Left renal pelvis (tissue), 4 donors: ENCODE measurements at regions not wholly inside any gene's neighbourhood (a gene's known extent, or its start where the extent isn't known, plus 50 kb on each side); places are given as distances from the start of the nearest gene placed in this dataset.
"Not testable (repeated sequence)": the region's sequence is repeated elsewhere in the genome, so short reads cannot be mapped to it uniquely, and the experiment has no call there.

Experiments used
- DNase-seq, 4 donors: peaks; one replicate each; pipeline ENCODE4 v3.0.0-alpha.2; 2013; ENCODE audit warnings: low read depth in 4 of 4, low spot score in 3 of 4

DNA sequence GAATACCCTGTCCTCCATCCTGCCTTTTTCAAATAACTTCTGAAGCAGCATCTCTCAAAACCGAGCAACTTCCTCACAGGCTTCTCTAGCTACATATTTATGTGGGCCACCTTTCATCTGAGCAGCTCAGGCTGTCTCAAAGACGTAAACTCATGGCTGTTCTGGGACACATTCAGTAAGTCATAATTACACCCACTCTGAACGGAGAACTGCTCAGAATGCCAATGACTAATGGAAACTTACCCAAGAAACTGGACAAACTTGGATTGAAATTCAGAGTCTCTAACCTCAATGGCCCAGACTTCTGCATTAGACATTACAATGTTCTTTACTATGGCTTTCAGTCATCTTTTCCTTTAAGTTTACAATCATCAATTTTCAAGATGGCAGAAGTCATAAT is 145.2 kb downstream of the RAD51AP2 start:
- DNase-seq: no peak

DNA sequence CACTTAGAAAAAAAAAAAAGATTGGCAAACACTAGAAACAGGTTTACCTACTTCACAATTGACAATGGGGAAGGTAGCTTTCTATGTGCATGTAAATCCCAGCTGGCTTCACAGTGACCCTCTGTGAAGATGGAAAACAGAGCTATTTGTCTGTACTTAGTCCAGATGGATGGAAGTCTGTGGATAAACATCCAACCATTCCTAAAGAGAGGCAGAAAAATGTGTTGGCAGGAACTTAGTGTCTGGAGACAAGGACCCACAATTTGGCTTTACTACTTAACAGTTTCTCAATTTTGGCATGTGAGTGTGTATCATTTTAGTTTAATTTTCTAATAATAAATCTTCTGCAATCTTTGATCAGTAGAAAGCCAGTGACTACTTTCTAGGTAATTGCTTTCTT is 154.4 kb downstream of the RAD51AP2 start:
- no peak for DNase-seq

DNA sequence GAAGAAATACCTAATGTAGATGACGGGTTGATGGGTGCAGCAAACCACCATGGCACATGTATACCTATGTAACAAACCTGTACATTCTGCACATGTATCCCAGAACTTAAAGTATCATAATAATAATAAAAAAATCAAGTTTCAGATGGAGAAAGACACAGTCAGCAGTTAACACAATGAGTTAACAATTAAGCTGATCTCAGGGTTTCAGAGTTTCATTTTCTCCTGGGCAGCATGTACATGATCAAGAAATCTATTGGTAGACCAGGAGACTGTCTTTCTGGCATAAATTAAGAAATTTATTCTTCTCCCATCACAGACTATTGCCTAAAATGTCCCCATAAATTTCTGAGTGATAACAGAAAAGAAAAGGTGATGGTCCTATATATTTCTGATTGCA is 155.3 kb downstream of the RAD51AP2 start:
- no peak for DNase-seq

DNA sequence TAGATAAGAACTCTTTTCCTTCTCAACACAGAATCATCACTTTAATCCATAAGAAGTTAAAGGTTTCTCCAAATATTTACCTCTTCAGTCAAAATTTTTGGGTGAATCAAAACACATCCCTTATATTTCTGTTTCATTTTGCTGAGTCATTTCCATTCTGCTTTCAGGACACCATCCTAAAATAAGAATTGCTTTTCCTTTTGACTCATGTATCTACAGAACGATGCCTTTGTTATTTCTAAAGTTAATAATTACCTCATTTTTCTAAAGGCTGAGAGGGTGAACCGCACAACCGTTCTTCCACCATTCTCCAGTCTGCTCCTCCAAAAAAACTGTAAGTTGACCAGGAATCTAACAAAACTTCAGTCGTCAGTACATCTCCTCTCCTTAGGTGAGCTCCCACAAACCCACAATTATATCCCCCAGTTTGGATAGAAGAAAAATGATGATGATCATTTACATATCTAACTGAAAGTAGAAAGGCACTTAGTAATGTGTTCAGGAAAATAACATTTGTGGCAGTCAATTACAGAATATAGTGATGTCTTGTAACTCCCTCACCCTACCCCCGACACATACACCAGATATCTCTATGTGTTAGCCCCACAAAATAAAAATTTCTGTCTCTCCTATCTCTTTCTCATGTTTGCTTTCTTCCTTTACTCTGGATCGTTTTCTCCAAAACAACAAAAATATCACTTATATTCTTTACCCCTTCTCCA is 162.5 kb downstream of the RAD51AP2 start:
- no peak for DNase-seq

DNA sequence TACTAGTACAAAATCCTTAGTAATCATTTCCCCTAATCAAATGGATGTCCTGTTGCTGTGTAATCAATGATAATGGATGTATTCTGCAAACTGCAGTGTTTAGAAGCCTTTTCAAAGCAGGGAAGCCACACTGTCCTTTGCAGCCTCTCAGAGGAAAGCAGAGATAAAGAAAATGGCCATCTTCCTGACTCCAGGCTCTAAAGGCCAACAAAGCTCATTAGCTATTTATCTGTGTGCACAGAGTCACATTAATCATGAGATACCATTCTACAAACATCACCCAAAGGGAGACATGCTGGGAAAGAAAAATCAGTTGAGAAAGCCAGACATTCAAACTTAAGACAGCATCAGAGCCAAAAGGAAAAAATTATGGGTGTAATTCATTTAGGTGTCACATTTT is 165.0 kb downstream of the RAD51AP2 start:
- DNase-seq: no peak

DNA sequence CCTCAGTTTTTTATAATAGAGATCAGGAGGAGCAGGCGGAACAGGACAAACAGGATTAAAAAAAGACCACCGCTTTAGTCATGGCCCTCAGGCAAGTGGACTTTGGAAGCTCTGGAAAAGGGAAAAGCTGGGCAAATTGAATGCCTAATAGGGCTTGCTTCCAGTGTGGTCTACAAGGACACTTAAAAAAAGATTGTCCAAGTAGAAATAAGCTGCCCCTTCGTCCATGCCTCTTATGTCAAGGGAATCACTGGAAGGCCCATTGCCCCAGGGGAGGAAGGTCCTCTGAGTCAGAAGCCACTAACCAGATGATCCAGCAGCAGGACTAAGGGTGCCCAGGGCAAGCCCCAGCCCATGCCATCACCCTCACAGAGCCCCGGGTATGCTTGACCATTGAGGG is 175.5 kb downstream of the RAD51AP2 start:
- not testable (repeated sequence) for DNase-seq

DNA sequence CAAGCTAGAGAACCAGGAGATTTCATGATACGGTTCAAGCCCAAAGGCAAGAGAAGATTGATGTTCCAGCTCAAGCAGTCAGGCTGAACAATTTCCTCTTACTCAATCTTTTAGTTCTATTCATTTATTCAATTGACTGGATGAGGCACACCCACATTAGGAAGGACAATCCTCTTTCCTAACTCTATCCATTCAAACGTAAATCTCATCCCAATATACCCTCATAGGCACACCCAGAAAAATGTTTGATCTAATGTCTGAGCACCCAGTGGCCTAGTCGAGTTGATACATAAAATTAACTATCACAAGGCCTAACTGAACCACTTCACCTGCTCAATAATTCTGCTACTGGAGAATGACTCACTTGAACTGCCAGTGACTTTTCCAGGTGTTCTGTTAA is 180.7 kb downstream of the RAD51AP2 start:
- DNase-seq: no peak

DNA sequence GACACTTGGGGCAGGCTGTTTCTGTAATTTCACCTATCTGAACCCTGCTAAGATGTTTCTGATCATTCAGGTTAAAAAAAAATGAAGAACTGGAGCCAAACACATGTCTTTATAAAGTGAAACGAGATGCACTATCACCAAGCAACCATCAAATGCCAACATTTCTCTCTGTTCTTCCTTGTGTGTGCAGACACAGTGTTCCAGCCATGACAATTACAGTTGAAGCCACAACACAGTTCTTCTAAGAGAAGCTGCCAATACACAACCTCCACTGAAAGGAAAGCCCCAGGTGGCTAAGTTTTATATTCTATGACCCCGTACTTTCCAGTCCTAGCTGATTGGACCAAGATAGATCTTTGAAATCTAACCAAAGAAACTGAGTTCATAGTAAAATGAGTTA is 181.8 kb downstream of the RAD51AP2 start:
- DNase-seq: no peak

DNA sequence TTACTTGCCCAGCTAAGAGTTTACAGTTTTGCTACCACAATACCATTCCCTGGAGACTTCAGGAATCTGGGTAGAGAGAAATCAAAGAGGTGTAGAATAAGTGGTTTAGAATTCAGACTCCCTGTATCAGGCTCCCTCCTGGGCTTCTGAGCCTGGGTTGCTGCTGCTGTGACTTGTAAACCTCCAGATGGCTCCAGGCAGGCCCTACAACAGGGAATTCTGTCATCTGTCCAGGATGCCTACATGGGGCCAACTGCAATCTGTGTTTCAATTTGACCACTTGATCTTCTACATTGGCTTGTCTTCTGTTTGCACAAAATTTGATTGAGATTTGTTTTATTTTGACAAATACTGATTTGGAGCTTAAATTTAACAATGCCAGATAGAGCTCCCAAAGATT is 183.9 kb downstream of the RAD51AP2 start:
- DNase-seq: no peak

DNA sequence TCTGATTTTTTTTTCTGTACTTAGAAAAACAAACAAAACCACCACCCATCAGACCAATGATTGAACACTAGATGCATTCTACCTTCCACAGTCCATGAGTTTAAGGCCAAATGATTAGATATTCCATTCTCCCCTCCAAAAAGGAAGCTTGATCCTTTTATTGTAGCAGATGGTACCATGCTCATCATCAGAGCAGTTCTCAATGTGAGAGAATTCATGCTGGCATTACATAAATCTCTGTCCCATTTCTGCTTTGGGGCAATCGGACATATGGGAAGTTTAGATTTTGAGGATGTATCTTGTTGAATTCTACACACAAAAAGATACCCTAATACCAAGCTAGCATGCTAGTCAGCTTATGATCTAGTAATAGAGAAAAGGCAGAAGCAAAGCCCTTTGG is 186.6 kb downstream of the RAD51AP2 start:
- no peak for DNase-seq

DNA sequence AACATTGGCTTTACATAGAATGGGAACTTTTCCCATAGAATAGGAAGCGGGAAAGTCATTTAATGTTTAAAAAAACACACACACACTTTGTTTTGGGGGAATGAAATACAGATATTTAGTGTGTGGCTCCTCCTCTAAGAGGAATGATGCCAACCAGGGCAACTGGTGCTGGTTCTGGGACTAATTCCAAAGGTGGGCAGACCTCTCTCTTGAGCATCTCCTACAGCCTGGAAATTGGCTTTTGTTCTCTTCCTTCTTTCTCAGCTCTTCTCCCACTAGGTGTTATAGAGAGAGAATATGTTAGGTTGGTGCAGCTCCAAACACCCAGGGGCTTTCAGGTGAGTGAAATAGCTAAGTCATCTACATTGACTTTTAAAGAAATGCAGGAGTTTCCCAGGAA is 190.1 kb downstream of the RAD51AP2 start:
- DNase-seq: no peak

DNA sequence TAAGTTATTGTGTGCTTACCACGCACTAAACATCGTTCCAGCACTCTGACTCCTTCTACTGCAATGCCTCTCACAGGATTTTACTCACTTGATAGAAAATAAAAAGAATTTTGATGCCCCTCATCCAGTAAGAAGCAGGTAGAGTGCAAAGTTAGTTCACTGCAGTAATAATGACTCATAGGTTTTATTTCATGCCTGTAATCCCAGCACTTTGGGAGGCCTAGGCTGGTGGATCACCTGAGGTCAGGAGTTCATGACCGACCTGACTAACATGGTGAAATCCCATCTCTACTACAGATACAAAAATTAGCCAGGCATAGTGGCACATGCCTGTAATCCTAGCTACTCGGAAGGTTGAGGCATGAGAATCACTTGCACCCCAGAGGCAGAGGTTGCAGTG is 190.6 kb downstream of the RAD51AP2 start:
- DNase-seq: no peak

DNA sequence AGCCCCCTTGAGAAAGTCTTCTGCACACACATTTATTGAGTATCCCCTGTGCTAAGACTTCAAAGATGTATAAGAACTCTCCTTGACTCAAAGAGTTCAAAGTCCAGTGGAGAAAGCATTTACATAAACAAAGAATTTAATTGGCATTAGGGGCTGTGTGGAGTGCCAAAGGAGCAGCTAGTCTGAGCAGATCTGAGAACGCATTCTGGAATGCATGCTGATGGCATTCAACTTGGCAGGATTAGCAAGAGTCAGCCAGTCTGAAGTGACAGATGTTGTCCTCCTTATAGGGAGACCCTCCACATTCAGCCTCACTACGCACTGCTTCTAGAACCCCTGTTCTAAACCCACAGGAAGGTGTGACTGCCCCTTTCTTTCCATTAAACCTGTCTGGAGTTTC is 191.5 kb downstream of the RAD51AP2 start:
- no peak for DNase-seq

DNA sequence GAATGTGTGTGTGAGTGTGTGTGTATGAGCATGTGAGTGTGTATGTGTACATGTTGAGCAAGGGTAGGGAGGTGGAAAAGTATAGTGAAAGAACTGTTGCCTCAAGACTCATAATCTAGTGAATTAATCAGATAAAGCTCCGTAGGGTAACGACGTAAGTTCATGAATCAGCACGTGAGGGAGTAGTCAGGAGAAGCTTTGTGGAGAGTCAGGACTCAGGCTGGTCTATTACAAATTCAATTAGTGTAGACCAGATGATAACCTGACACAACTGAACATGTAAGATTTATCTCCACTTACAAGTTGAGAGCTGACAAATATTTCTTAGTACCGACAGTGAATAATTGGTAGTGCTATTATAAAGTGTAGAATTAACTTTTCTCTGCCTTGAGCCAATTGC is 194.5 kb downstream of the RAD51AP2 start:
- DNase-seq: no peak

DNA sequence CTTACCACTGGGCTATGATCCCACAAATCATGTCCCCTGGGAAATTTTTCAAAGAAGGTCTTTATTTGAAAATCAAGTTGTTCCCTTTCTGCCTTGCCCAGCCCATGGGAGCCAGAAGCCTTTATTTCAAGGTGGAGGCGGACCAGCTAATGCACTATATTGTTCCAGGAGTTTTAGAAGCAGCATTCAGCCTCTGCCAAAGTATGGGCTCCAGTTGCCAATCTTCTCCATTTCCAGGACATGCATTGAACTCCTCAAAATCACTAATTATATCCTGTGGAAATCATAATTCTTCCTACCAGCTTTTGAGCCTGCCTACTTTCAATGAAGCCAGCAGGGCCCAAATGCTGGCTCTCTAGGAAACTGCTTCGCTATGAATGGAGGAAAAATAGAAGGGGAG is 195.8 kb downstream of the RAD51AP2 start:
- DNase-seq: no peak

DNA sequence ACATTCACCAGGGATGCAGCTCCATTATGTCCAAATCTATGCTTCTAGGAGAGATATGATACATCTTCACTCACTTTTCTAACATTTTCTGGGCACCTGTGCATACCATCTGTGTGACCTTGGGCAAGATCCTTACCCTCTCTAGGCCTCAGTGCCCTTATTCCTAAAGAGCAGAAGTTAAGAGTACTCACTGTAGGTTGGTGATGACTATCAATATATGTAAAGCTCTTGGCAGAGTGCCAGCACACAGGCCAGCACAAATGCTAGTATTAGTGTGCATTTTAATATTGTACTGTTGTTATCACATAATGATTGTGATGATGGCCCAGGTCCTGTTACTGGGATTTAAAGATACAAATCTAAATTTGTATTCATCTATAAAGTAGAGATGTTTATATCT is 199.2 kb downstream of the RAD51AP2 start:
- DNase-seq: no peak

DNA sequence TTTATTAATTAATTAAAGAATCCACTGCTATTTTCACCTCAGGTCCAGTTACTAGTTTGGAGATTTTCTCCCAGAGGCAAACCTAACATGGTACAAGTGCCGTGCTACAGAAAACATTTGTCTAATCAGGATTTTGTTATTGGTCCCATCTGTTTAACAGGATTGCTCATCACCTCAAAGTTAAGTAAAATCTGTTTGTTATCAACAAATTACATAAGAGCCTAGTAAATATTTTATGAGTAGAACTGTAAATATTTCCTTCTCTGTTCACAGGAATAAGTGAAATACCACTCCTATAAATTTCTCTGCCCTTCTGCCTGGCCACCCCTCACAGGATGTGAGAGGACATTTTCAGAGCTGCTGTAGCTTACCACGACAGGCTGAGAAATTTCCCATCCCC is 200.2 kb downstream of the RAD51AP2 start:
- no peak for DNase-seq

DNA sequence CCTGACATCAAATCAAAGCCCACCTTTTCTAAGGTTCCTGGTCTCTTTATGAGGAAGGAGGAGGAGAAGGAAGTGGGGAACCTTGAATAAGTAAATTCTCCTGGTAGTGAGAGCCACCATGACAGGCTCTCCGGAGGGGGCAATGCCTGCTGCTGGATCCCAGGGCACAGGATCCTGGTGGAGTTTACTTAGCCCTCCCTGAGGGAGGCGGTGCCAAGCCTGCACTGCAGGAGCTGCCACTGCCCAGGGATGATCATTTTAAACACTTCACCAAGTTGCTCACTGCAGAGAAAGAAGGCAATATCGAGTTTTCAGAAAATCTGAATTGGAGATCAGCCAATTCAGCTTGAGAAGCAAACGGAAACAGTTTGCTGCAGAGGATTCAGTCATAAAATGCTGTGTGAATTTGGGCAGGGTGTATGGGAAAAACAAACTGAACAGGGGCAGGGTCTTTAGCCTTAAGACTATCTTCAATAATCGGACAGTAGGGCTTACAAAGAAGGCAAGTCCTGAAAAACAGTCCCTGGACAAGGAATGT is 200.7 kb downstream of the RAD51AP2 start:
- DNase-seq: no peak

DNA sequence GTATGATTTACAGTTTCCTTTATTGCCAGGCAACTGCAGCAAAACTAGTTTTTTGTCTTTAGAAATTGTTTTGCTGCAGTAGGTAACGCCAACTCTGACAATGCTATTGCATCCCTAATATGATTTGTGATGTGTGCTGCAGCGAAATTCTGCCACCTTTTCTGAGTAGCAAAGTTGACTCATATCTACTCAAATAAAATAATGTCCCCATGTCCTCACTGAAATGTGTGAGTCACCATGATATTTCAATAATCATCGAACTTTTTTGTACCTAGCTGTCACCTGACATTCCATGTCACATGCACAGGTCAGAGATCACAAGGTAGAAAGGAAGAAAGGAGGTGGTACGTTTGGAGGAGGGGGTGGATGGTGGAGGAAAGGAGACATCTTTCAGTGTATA is 205.0 kb downstream of the RAD51AP2 start:
- DNase-seq: no peak

DNA sequence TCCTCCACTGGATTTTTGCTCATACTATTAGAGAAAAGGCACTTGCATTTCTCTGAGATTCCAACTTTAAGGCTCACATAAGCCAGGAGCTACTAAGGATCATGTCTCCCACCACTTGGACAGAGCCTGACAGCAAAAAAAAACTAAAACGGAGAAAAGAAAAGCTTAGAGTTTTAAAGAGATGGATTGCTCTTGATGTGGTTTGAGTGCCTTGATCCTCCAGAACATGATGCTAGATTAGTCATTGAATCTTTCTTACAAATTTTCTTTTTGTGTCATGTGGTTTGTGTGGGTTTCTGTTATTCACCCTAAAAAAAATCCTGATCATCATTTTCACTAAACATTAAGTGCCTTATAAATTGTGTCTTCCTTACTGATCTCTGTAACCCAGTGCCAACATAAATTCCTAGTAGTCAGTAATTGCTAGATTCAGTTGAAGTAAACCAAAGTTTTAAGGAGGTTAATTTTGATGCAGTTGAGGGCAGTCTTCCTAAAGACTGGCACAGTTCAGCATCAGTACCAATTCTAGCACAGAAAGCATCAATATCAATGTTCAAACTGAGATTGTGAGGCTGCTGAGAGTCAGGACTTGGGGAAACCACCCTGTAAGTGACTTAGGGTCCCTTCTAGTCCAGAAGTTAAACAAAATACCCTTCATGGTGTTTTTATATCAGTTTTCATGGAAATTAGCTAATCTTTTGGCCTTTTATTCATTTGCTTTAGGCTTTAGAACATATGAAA is 206.3 kb downstream of the RAD51AP2 start:
- no peak for DNase-seq

DNA sequence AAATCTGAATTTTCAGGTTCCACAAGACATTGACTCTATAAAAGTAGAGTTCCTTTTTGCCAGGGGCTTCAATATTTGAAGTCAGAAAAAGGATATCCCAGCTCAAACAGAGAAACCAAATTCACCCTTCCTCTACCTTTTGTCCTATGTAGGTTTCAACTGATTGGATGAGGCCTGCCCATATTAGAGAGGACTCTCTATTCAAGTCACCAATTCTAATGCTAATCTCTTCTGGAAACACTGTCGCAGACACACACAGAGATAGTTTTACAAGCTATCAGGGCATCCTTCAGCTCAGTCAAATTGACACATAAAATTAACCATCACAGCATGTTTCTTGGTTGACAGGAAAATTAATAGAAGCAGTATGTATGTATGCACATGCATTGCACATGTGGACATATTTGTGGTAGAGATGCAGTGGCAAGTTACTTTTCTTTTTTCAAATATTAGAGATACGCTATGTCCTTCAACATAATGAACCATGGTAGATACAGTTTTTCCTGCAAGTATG is 207.1 kb downstream of the RAD51AP2 start:
- DNase-seq: no peak

DNA sequence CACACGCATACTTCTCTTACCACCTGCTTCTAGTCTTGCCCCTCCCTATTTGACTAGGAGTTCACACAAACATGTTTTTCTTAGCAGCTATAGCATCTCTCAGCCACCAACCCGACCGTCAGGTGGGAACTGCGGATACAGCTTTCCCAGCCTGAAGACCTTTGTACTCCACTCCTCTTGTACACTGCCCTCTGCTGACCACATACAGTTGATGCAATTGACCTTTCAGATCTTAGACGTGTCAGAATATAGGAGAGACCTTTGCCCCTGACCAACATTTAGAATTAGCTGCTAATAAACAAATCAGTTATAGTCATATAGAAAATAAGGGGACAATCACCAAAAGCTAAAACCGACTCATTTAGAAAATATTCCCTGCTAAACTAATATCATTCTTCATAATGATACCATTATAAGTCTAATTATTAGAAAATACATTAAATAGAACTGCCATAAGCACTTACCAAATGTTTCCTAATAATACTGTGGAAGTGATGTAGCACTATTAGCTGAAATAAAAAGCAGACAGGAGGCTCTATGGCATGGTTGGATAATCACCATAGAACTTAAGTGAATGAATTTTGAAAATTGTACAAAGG is 208.4 kb downstream of the RAD51AP2 start:
- peak; percentile 14 to 22 (median 18) for DNase-seq
